ENCODE measurements at regions not wholly inside any gene's neighbourhood (a gene's known extent, or its start where the extent isn't known, plus 50 kb on each side); places are given as distances from the start of the nearest gene placed in this dataset.

DNA sequence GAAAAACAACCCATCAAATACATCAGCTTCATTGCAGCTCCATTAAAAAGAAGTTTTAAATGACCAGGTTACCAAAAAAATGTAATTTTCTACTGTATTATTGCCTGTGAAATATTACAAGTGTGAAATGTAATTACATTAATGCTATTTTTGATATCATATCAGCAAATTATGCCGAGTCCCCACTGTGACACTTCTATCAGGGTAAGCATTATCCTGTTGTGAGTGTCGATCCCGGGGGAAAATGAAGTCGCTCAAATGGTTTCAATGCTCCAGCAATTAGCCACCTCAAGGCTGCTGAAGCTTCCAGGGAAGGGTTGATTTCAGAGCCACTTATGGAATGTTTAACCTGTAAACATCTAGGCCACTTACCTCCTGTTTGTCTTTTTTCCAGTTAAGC is 70.4 kb downstream of the RCN1 start:
- no peak for DNase-seq

DNA sequence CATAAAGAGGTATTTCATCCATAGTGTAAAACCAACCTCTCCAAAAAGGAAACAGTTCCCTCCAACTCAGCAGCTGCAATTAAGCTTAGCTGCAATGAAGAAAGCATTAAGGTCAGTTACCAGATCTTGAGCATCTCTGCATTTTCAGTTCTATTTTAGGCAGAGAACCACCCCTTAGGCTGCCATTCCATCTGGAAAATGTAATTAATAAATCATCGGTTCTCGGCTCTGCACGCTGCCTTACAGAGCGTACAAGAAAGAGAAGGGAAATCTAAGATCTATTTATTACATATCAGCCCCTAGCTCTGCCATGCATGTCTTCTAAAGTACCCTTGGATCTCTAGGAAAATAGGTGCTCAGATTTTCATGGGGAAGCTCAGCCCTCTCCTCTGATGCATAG is 71.5 kb downstream of the RCN1 start:
- no peak for DNase-seq

DNA sequence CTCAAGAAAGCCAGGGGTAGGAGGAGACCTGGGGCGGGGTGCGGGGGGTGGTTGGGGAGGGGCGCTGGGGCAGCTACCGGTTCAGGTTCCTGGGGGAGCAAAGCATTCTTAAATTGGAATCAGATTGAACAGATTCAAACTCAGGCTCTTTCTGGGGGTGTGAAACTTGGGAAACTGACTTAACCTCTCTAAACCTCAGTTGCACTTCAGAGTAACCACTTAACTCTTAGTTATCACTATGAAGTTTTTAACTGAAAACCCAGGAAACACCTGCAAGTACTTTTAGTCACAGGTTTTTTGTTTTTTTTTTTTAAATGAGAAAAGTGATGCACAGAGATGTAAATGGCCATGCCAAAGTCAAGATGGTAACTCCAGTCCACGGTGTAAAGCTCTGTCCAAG is 72.0 kb downstream of the RCN1 start:
- no peak for DNase-seq

DNA sequence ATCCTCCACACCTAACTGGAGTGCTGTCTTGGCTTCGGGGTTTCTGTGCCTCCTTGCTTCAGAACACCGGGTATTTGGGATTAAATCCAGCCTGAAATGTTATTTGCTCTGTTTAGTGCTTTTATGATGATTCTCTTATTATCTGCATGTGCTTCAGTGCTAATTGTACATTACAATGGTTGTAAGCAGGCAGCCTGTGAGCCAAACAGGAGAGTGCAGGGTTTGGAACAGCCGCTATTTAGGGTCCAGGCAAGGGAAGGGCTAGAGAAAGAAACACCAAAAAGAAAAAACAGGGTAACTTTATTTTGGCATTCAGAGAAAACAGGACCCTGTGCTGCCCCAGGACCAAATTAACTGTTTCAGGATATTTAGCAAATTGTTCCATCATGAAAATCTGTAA is 72.7 kb downstream of the RCN1 start:
- DNase-seq: no peak

DNA sequence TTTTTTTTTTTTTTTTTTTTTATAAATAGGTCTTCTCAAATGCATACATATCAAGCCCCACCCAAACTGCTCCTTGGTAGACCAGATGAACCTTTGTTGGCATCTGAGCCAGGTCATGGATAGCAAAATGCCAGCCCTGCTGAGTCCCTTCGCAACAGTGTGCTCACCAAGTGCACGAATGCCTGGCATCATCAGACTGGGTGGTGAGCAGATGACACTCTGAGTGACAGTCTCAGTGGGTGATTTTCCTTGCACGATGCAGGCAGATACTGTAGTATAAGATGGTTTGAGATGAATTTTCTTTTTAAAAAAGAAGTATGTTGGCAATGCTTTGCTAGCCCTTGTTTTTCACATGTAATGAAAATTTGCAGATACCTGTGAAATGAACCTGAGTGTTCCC is 74.0 kb downstream of the RCN1 start:
- DNase-seq: no peak

DNA sequence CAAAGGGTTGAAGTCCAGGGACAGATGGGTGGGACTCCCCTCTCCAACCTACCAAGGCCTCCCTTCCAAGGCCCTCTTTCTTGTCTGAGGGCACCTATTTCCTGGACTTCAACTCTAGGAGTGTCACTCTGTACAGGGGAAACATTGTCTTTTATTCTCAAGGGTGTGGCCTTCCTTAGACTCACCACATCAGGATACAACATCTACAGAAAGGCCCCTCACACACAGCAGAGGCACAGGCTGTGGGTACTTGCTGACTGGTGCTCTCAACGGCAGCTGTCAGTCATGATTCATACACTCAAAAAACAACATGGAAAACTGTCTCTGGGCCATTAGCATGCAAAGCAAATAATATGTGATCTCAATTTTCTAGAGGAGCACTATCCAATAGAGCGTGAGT is 78.0 kb downstream of the RCN1 start:
- no peak for DNase-seq

DNA sequence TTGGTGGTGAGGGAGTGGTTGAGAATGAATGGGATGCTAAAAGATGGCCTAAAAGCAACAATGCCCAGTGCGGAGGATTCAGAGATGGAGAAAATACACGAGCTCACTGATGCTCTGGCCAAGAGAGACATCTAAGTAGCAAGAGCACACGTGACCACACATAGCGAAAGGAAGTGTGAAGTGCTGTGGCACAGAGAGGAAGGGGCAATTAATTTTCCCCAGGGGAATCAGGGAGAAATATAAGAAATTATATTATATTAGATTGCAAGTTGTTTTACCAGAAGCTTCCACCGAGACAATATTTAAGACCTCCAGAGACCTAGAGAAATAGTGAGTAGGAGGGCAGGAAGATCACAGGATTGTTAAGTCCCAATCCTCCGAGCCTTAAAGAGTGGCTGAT is 80.6 kb downstream of the RCN1 start:
- DNase-seq: no peak

DNA sequence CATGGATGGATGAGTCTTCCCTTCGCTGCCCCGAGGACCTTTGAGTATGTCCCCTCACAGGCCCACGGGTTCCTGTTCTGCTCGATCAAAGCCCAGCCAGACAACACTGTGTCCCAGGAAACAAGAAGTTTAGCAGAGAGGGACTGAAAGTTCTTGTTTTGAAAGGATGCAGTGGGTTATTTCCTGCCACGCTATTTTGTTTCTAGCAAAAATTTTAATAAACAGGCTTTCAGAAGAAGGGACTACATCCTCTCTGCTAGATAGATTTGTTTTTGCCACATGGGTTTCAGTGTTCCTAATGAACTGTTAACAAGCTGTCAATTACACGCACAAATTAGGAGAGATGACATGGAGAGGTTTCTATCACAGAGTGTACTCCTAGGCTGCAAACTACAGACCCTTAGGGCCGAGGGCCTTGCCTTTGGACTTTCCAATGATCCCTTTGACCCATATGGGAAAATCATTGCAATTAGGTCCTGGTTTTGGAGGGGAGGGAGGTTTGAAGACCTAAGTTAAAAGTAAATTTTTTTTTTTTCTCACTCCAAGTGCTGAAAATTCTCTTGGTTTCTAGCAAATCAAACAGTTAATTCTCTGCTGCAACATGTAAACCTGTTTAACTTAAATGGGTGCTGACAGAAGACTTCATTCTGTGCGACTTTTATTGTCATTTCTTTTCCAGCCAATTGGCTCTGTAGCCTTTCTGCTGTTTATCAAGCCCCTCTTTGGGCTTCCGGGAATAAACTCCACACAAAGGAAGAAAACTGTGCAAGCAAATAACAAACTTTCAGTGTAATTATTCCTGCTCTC is 81.4 kb downstream of the RCN1 start:
- DNase-seq: no peak

DNA sequence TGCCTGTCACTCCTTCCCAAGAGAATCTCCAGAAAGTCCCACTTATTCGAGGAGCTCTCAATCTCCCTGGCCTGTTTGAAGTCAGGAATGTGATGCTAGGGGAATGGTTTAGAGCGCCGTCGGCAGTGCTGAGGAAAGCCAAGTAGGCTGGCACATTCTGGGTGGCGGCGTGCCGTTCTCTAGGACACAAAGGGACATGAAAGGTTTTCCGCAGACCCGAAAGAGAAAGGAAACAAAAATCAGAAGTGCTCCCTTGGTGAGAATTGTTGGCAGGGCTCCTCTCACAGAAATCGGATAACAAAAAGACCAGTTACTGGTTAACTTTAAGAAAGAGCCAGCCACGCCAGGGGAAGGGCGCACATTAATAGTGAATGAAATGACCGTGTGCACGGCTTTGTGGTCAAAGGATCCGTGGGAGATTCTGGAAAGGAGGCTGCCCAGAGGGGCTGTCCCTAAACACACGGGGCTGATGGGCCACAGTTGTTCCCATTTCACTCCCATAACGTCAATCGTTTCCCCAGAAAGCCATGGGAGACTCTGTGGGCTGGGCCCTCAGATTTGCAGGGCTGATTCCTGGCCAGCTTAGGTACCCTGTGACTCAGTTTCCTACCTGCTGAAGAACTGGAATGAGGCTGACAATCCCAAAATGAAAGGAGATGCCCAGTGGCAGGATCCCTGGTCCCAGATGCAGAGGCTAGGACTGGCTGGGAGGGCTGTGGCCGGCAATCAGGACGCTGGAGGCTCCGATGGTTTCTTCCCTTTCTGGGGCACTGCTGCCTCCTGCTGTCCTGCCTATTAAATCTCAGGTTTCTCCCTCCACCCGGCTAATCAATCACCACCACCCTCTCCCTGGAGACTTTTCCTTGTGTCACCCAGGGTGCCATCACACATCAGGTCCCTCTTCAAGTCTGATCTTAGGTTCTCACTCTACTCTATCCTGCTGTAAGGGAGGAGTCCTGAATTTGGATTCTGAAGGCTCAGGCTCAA is 82.3 kb downstream of the RCN1 start:
- DNase-seq: peak; percentile 14

DNA sequence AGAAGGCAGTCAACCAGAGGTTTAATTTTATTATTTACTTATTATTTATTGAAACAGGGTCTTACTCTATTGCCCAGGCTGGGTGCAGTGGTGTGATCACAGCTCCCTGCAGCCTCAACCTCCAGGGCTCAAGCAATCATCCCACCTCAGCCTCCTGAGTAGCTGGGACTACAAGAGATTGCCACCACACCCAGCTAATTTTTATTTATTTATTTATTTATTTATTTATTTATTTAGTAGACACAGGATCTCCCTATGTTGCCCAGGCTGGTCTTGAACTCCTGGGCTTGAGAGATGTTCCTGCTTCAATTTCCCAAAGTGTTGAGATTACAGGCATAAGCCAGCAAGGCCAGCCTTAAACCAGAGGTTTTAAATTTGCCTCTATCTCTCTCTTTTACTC is 83.1 kb downstream of the RCN1 start:
- DNase-seq: no peak

DNA sequence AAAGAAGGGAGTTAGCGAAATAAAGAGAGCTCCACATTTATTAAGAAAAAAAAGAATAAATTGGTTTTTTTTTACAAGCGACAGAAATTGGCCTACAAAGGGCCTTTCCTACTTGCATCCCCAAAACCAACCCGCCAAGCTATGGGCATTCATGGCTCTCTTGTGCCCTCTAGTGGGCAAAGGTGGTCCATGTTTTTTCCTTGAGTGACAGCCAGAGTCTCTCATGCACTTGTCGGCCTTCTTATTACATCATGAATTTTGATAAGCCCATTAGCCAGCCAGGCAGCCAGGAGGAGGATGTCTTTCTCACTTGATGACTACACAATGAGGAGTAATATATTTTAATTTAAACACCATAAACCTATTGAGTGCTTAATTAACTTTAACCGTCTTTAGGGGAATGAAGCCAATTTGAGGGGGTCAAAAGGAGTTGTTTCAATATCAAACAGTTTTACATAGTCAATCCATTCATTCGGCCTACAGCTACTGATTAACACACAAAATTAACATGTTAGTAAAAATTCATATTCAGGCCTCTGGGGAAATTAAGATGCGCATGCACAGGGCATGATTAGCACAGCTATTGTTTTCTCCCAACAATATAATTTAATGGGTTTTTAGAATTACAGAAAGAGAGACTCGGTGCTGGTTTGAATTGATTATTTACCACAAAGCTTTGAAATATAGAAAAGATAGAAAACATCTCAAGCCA is 85.5 kb downstream of the RCN1 start:
- peak; percentile 11 for DNase-seq

DNA sequence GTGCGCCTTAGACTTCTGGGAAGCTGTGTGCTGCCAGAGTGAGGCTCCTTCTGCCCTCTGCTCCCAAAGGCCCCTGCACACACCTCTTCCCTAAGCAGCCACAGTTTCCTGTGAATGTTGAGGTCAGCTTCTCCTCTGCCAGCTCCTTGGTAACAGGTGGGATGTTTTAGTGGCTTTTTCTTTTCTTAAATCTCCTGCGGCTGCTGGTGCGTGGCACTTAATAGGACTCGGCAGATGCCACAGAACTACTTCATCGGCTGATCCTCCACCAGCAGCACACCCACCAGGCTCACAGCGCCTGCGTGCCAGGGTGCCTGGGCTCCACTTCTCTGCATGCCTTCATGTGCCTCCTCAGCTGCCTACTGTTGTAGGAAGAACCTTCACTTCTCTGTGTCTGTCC is 87.8 kb downstream of the RCN1 start:
- no peak for DNase-seq

DNA sequence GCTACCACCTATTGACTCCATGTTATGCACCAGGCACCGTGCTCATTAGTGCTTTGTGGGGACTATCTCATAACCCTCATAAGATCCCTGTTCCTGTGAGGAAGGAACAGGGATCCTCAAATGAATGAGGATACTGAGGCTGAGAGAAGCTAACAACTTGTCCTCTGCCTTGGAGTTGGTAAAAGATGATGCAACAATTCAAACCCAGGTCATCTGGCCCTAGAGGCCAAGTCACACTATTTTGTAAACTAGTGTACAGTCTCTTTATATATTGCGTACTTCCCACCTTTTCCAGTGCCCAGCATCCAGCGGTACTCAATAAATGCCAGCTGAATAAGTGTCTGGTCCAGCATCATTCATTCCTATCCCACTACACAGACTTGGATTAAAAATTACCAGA is 92.6 kb downstream of the RCN1 start:
- DNase-seq: no peak

DNA sequence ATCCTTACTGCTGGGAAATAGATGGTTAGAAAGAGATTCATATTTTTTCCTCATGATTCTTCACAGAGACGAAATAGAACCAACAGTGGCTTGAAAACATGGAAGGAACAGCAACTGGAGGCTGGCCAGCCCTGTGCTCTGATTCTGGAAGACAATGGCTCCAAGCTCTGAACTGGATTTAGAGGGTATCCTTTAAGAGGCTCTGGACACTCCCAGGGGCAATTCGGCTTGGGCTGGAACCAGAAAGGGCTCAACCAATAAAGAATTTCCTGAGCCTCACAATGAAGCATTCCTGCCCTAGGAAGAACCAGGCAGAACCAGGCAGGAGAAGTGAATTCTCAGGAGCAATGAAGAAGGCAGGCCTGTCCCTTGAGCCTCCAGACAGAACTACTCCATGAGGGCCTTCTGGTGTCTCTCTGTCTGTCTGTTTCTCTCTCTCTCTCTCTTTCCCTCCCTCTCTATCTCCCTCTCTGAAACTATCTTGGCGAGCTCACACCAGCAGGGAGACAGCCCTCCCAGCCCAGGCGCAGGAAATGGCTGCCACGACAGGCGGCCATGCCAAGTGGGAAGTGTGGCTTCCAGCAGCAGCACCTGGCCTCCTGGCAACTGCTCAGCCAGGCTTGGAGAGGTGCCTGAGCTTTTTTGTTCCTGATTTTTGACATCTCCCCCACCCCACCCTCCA is 93.3 kb downstream of the RCN1 start:
- no peak for DNase-seq

DNA sequence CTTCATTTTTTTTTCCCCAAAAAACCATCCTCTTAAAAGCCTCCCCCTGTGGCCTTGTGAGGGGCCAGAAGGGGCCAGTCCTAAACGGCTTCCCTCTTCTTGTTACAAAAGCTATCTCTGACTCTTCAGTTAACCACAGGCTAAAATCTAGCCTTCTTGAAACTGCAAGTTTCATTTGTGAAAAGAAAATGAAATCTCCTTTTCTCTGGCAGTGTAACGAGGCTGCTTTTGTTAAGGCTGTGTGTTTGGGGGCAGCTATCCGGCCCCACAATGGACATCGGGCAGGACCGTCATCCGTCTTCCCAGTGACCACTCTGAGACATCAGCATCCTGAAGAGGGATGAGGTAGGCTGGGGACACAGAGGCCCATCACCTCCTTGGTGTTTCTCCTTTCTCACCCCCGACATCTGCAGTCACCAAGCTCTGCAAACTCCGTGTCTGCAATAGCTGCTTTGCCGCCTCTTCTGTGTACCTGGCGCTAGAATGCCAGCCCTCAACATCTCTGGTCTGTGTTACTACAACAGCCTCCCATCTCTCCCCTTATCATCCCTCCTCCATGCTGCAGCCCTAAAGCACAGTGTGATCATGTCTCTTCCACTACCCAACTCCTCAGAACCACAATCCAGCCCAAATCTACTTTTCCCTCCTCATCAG is 94.0 kb downstream of the RCN1 start:
- DNase-seq: no peak

DNA sequence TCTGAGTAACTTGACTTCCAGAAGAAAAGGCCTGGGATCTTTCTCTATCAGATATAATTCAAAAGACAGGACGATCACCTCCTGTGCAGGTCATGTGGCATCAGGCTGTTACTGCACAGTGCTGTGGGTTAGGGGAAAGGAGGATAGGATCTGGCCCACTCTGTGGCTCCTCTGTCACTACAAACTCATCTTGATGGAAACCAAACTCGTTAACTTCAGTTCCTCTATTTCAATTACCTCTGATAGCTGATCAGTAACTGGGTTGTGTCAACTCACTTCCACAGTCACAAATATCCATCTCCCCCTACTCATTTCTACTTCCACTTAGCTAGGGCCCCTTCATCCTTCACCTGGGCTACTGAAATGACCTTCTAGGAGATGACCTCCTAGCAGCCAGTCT is 95.2 kb downstream of the RCN1 start:
- no peak for DNase-seq

DNA sequence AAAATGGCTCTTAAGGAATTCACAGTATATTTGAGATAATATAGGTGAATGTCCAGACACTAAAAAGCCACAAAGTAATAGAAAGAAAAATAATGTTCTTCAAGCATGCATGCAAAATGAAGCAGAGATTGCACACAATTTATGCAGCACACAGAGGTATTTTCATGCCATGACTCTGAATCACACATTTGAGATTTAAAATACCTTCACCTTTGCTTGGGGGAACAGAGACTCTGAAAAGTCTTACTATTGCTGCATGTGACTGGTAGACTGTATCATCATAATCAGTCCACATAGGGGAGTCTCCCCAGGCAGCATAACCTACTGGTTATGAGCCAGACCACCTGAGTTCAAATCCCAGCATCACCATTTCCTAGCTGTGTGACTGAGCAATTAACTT is 96.2 kb downstream of the RCN1 start:
- no peak for DNase-seq

DNA sequence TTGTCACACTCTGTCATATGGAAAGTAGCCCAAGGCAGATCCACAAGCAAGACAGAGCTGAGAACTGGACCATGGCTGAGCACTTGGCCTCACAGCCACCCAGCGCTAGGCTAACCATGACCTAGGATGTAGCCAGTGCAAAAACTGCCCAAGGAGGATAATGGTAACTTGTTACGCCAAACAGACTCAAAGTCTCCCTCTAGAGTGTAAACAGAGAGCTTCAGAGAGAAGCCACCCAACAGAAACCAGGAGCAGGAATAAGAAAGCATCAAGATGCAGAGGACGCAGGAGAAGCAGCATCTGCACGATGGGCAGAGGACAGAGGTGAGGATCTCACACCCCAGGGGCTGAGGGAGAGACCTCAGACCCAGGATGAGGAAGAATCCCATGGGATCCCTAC is 97.9 kb downstream of the RCN1 start:
- no peak for DNase-seq

DNA sequence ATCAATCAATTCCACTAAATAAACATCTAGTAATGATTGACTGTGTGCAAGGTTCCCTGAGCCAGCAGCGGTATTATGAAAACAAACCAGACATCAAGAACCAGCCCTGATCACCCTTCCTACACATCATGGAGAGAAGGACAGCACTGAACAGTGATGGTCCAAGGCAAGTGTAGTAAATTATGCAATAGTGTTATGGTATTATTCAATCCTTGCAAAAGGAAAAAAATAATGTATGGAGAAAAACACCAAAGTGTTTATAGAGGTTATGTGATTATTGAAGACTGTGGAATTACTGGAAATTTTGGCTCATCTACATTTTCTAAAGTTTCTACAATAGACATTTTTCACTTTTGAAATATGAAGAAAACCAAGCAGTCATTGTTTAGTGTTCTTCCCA is 105.3 kb downstream of the RCN1 start:
- no peak for DNase-seq

DNA sequence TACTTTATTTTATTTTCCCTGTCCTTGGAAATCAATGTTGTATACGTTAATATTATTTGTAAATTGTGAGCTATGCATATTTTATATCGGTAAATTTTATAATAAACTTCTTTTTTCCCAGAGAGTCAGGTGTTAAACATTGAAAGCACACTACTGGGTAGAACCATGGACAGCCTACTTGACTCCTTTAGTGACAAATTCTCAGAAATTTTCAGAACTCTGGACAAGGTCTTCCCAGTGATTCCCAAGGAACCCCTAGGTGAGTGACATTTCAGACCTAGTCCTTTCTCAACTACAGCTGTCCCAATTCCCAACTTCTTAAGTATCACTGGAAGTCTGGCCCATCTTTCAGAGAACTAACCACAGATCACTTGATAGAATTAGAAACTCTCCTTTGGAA is 107.2 kb downstream of the RCN1 start:
- no peak for DNase-seq

DNA sequence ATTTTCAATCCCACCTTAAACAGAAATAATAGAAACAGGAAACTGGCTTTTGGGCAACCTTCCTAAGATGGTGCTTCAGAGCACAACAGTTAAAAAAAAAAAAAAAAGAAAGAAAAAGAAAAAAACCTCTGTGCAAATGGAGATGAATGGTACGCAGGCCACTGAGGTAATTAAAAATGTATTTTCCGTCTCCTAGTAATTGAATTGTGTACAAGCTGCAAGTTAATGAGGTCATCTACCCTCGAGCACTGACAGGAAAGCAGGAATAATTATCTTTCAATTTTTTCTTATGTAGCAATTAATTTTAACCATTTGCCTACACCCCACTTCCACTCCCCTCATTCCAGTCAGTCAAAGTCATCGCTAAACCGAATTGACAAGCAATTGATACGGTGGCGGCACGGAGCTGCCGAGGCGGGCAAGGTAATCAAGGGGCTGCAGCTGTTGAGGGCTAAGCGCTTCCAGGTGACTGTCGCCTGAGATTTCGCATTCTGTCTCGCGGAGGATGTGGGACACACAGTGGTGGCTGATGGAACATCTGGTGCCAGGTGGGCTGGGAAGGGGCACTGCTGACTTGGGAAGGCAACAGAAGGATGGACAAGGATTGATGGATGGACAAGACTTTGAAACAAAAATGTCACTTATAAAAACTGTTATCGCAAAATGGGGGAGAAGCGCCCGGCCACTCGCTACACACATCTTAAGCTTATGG is 109.4 kb downstream of the RCN1 start:
- DNase-seq: no peak

DNA sequence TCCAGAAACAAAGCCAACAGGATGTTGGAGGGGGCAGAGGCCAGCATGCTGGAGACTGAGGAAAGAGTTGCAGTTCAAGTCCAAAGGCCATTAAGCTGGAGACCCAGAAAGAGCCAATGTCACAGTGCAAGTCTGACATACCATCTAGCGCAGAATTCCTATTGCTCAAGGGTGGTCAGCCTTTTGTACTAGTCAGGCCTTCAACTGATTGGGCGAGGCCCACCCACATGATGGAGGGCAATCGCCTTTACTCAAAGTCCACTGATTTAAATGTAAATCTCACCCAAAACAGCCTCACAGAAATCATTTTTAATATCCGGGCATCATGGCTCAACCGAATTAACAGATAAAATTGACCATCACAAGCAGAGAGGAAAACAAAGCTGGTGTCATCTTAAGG is 113.9 kb downstream of the RCN1 start:
- no peak for DNase-seq

All from GOT3 (cell line).